Left lung (tissue), 4 donors: ENCODE measurements at regions not wholly inside any gene's neighbourhood (a gene's known extent, or its start where the extent isn't known, plus 50 kb on each side); places are given as distances from the start of the nearest gene placed in this dataset.
A peak's percentile ranks its signal among the peaks of the same experiment; 100 is the strongest.

Experiments used
- ATAC-seq: fragments of 200-7000 bp; cut with Tn5 transposase; one replicate; pipeline ENCODE4 v1.9.1; 2020; ENCODE audit warnings: moderate library complexity
- DNase-seq, 4 donors: peaks; one replicate each; pipeline ENCODE4 v3.0.0-alpha.2; 2013 to 2020
- H3K27ac ChIP-seq, 2 donors: fragments of 200-600 bp; sonication (generic) in 1 of 2; one replicate each; pipeline versions ENCODE4 v1.5.0 to v1.8.0; 2020 to 2021
- H3K27me3 ChIP-seq, 2 donors: fragments of 200-600 bp; sonication (generic) in 1 of 2; one replicate each; pipeline versions ENCODE4 v1.5.0 to v1.8.0; 2020 to 2021
- H3K36me3 ChIP-seq, 2 donors: fragments of 200-600 bp; sonication (generic) in 1 of 2; one replicate each; pipeline versions ENCODE4 v1.5.0 to v1.8.0; 2020 to 2021
- H3K4me1 ChIP-seq, 2 donors: fragments of 200-600 bp; one replicate each; pipeline ENCODE4 v1.8.0; 2021
- H3K4me3 ChIP-seq, 2 donors: fragments of 200-600 bp; sonication (generic) in 1 of 2; one replicate each; pipeline versions ENCODE4 v1.5.0 to v1.8.0; 2020 to 2021; ENCODE audit warnings: mild to moderate bottlenecking in 1 of 2
- H3K9me3 ChIP-seq, 2 donors: fragments of 200-600 bp; sonication (generic) in 1 of 2; one replicate each; pipeline versions ENCODE4 v1.5.0 to v1.8.0; 2020 to 2021
- intact Hi-C, 2 donors: fragments of 100-400 bp; cut with DNase I; formaldehyde crosslinking; loops; one replicate each; pipeline versions ENCODE4 v1.11.2 to v1.14.2; 2022
- TF ChIP-seq, protein P1 (sequence below), 2 donors: fragments of 200-600 bp; sonication (generic) in 1 of 2; IDR thresholded peaks; one replicate each; pipeline versions ENCODE4 v1.5.0 to v1.8.0; 2021; ENCODE audit warnings: antibody characterized with exemption in 2 of 2
- donor health status: DM: no; HTN: yes; CAD: no.
- donor health status: DM: no; HTN: no; CAD: no.

DNA sequence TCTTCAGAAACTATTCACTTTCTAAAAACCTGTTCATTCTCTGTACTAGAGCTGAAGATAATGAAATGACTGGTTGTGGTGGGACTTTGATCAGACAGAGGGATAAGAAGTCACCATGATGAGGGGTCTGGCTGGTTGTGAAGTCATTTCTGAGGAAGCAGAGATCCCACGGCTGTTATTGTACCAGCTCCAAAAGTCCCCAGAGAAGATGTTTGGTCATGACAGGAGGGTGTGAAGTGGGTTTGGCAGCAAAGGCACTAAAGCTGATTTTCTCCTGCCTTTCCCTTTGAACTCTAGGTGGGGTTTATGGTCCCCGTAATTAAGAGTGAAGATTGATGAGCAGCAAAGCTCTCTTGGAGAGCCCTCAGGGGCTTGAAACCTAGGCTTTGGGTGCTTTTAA, 103.1 kb upstream of the CACHD1 start:
- H3K4me3 ChIP-seq: no peak overlapping the region

DNA sequence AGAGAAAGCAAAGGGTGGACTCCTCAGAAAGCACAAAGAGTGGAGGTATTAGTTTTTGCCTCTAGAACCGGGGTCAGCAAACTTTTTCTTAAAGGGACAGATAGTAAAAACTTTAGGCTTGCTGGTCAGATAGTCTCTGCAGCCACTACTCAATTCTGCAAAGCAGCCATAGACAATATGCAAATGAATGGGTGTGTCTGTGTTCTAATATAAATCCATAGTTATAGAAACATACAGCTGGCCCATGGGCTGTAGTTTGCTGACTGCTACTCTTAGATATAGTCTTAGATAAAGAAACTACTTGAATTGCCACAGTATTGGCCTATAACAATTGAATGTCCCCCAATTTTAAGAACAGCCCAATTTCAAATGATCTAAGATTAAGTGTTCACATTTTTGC, 101.6 kb upstream of the CACHD1 start:
- H3K9me3 ChIP-seq: no peaks in the 10 kb centered on the region
- no peaks in the 10 kb centered on the region for H3K27me3 ChIP-seq
- ATAC-seq: no peak
- no peak for DNase-seq
- TF ChIP-seq, protein P1, sequence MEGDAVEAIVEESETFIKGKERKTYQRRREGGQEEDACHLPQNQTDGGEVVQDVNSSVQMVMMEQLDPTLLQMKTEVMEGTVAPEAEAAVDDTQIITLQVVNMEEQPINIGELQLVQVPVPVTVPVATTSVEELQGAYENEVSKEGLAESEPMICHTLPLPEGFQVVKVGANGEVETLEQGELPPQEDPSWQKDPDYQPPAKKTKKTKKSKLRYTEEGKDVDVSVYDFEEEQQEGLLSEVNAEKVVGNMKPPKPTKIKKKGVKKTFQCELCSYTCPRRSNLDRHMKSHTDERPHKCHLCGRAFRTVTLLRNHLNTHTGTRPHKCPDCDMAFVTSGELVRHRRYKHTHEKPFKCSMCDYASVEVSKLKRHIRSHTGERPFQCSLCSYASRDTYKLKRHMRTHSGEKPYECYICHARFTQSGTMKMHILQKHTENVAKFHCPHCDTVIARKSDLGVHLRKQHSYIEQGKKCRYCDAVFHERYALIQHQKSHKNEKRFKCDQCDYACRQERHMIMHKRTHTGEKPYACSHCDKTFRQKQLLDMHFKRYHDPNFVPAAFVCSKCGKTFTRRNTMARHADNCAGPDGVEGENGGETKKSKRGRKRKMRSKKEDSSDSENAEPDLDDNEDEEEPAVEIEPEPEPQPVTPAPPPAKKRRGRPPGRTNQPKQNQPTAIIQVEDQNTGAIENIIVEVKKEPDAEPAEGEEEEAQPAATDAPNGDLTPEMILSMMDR (IDR thresholded peaks at IDR 0.05): no peak
- no peaks in the 10 kb centered on the region for H3K4me1 ChIP-seq
- intact Hi-C loops: no loop called here
- H3K27ac ChIP-seq: no peak overlapping the region
- H3K36me3 ChIP-seq: no peaks in the 10 kb centered on the region
- H3K4me3 ChIP-seq: no peak overlapping the region

More for the DNA sequence above, 103.1 kb upstream of the CACHD1 start:
- H3K27ac ChIP-seq: no peak overlapping the region
- TF ChIP-seq, protein P1 (IDR thresholded peaks at IDR 0.05): no peak
- H3K4me1 ChIP-seq: no peaks in the 10 kb centered on the region
- H3K9me3 ChIP-seq: no peaks in the 10 kb centered on the region
- H3K36me3 ChIP-seq: no peaks in the 10 kb centered on the region
- ATAC-seq (no peak), DNase-seq (no peak)
- no peaks in the 10 kb centered on the region for H3K27me3 ChIP-seq
- intact Hi-C loops: no loop called here

DNA sequence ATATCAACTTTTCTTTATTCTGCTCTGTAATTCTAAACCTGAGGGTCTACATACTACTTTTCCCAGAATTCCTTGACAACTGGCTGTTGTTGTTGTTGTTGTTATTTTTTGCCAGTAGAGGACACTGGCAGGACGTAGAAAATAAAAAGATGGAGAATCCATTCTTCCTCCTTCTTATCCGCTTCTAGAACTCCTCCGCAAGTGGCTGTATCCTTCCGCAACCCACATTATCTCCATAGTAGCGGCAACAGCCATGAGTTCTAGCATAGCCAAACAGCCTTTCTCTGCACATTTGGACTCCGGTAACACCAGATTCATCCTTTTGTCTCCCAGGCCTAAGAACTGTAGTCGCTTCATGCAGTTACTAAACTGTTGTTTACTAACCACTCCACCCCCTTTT, 91.1 kb upstream of the CACHD1 start:
- ATAC-seq: no peak
- no peak overlapping the region for H3K4me3 ChIP-seq
- intact Hi-C loops: no loop called here
- DNase-seq: no peak
- H3K9me3 ChIP-seq: no peaks in the 10 kb centered on the region
- no peak overlapping the region for H3K27ac ChIP-seq
- H3K36me3 ChIP-seq: no peaks in the 10 kb centered on the region
- TF ChIP-seq, protein P1 (IDR thresholded peaks at IDR 0.05): no peak
- no peaks in the 10 kb centered on the region for H3K27me3 ChIP-seq
- H3K4me1 ChIP-seq: no peaks in the 10 kb centered on the region

DNA sequence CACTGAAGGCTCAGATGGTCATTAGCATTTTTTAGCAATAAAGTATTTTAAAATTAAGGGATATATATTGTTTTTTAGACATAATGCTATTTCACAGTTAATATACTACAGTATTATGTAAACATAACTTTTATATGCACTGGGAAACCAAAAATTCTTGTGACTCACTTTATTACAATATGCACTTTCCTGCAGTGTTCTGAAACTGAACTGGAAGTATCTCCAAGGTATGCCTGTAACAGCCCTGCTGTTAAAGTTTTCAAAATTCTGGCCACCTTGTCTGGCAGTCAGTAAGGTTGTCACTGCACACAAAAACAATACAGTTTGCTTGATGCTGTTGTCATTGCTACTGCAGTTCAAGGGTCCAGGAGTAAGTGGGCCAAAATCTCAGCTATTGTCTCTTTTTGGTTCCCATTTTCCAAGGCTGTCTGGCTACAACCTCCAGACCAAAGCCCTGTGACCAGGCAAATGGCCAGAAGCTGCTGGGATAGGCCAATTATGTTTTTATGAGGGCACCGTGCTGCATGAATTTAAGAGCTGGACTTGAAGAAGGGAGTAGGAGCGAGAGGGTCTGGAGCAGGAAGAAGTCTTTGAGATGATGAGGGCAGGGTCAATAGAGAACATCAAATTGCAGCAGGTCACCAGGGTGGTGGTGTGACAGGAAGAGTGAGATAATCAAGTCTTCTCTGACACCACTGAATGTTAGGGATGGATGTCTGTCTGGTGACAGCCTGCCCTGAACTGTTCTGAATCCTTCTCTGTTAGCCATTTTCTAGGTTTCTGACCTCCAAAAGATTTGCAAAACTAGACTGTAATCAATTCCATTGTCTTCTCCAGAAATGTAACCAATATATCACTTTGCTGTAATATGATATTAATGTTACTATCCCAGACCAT, 82.3 kb upstream of the CACHD1 start:
- Histone ChIP-seq H3K4me3 (no peak overlapping the region), H3K9me3 (no peaks in the 10 kb centered on the region), H3K4me1 (no peaks in the 10 kb centered on the region), H3K27ac (no peak overlapping the region), H3K27me3 (no peaks in the 10 kb centered on the region), H3K36me3 (no peaks in the 10 kb centered on the region)
- intact Hi-C loops: no loop called here
- DNase-seq (peak in 2 of 4 donors; percentile 69 to 70), ATAC-seq (no peak)
- TF ChIP-seq, protein P1 (IDR thresholded peaks at IDR 0.05): no peak

DNA sequence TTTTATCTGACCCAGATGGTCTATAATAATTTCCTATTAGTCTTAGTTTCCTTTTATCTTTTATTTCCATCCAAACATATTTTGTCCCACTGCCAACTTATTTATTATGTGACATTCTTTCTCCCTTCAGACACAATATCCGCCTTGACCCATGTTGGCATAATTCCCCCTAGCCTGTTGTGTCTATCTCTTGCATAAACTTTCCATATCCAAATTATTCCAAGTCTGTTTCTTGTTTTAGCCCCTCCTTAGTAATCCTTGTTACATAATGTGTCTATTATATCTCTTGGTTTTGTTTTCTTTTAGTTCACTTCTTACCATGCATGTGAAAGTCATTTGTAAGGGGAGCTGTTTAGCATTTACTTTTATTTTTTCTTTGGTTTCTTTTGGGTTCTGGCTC, 81.6 kb upstream of the CACHD1 start:
- Histone ChIP-seq H3K27me3 (no peaks in the 10 kb centered on the region), H3K4me3 (no peak overlapping the region), H3K36me3 (no peaks in the 10 kb centered on the region), H3K4me1 (no peaks in the 10 kb centered on the region), H3K9me3 (no peaks in the 10 kb centered on the region), H3K27ac (no peak overlapping the region)
- intact Hi-C loops: no loop called here
- peak in 2 of 4 donors; percentile 71 to 74 for DNase-seq
- TF ChIP-seq, protein P1 (IDR thresholded peaks at IDR 0.05): no peak
- ATAC-seq: no peak
